Pons (tissue), 1 donor: ENCODE measurements at regions not wholly inside any gene's neighbourhood (a gene's known extent, or its start where the extent isn't known, plus 50 kb on each side); places are given as distances from the start of the nearest gene placed in this dataset.

ENCODE experiments used
- DNase-seq: peaks from one replicate; pipeline ENCODE4 v3.0.0-alpha.2; 2016; ENCODE audit warnings: low spot score

DNA sequence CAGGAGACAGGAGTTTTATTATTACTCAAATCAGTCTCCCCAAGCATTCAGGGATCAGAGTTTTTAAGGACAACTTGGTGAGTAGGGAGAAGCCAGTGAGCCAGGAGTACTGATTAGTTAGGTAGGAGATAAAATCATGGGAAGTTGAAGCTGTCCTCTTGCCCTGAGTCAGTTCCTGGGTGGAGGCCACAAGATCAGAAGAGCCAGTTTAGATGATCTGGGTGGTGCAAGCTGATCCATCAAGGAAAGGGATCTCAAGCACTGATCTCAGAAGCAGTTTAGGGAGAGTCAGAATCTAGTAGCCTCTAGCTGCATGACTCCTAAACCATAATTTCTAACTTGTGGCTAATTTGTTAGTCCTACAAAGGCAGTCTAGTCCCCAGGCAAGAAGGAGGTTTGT lies 706.5 kb upstream of the MAP3K7 start:
- no peak for DNase-seq

DNA sequence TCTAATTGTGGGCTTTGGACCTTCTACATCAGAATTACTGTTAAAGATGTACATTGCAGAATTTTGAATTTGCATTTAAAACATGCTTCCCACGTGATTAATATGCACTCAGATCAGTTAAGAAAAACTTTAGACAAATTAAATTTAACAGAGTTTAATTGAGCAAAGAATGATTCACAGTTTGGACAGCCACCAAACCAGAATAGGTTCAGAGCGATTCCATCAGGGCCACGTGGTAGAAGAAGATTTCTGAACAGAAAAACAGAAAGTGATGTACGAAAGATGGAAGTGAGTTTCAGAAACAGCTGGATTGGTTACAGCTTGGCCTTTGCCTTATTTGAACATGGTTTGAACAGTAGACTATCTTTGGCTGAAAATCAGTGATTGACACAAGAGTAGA lies 704.2 kb upstream of the MAP3K7 start:
- DNase-seq: no peak

DNA sequence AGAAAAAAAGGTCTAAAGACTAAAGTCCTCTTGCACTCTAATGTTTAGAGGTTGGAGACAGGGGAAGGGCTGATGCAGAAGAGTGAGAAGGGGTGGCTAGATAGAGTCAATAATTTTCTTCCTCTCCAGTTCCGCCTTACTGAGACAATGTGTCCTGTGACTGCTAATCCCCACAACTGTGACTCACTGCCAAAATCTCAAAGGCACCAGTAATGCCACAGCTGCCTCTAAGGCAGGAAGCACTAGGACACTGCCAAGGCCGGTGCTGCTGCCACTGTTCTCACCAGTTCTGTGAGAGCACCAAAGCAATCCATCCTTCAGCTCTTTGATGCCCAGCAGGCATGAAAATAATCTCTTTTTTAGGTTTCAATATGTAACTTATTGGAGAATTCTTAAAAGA lies 701.9 kb upstream of the MAP3K7 start:
- peak; percentile 12 for DNase-seq

DNA sequence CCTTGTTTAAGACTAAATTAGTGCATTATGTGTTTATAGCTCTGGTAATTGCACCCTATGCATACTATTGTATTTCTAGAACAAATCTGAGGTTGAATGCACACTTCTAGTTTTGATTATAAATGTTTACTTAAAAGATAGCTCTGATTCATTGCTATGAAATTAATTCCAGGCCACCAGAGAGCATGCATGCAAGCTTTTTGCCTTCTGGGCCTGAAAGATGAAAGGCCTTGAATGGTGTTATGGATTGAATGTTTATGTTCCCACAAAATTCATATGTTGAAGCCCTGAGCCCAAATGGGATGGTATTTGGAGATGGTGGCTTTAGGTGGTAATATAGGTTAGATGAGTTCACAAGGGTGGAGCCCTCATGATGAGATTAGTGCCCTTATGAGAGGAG lies 695.0 kb upstream of the MAP3K7 start:
- DNase-seq: no peak

DNA sequence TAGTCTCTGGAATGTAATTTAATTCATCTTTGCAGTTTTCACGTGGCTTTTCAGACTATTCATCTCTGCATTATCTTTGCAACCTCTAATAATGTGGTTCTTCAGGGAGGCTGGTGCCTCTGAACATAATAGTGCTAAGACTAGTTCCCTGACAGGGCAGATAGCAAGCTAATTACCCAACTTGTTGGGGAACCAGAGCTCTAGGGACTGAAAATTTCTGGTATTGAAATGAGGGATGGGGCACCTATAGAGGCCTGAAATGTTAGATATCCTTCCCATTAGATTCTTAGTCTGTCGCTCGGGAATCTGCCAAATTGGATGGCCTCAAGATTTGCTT lies 693.6 kb upstream of the MAP3K7 start:
- DNase-seq: no peak

DNA sequence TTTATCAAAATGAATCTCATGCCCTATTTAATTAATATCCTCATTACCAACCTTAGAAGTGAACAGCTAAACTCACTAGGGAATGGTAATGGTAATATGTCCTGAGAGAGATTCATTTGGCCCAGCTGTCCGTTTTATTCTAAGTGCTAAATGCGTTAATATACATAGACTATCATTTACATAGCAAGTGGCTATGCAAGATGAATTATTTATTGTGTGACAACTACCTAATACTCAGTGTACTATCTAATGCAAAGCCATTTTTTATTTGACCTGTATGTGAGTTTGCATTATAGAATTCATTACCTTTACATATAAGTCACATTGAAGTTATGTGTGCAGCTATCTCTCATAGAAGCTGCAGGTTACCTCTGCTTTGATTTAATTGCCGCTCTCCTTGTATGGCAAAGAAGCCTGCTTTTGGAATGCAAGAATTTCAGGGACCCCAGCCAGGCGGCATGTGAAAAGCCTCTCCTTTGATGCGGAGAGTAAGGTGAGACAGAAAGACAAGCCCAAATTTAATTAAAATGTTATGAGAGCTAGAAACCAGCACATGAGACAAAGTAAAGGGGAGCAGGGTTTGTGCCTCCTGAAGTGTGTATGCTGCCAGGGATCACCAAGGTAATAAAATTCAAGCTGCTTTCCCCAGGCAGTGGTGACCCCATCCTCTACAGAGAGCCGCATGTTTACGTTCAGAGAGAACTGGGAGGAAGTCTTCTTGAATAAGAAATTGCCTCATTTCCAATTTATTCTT lies 693.0 kb upstream of the MAP3K7 start:
- no peak for DNase-seq

DNA sequence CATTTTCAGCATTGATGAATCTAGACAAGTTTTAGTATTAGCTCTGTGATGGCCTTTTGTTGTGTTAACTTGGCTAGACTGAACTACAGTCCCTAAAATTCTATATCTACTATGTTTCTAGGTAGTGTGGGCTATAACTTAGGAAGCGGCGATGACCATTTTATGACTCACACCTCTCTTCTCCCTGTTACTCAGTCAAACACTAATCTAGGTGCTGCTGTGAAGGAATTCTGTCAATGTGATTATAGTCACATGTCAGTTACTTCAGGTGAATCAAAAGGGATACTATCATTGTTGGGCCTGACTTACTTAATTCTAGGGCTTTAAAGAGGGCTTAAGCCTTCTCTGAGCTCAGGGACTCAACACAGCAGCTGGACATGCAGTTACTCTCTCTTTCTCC lies 691.5 kb upstream of the MAP3K7 start:
- no peak for DNase-seq

DNA sequence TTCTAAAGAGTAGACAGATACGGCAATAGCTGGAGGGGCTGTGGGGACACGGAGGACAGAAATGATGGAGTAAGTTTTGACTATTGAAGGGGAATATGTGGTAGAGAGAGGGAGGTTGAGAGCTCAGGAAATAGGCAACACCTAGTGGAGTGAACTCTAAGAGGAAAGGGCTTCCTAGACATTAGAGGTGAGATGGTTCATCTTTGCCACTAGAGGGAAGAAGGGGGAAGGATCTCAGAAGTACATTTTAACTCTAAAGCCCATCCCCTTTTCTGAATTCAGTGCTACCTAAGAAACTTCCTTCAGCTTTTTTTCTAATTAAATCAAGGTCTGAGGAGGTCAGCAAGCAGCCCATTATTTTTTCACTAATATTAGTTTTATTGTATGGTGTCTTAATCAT lies 689.4 kb upstream of the MAP3K7 start:
- no peak for DNase-seq

DNA sequence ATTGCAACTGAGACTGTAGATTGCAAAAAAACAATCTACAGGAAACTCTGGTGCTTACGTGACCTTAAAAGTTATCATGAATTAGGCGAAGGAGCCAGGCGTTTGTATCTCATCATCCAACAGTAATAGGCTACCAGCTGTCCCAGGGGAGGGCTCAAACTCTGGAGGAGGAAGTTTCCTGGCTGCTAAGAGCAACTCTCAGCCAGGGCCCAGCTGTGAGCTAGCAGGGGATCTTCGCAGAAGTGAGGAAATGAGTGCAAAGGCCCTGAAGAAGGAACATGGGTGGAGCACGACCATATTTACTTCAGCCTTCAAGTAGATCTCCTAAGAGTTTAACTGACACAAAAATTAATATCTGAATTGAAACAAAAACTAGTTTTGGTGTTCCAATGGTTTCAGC lies 686.9 kb upstream of the MAP3K7 start:
- DNase-seq: no peak

DNA sequence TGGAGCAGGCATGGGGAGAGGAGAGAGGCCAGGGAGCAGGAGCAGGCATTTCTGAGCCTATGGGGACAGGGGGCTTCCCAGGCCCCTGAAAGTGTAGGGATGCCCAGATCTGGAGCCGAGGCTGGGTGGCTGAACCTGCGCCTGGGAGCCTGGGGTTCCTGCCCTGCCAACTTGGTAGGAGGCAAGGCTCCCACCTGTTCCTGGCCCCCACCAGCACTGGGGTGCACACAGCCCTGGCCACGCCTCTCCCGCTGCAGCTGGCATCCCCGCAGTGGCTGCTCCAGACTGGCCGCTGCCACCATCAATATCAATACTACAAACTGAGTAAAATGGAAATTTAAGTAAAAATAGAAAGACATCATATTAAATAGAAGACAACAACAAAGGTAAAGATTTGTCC lies 684.9 kb upstream of the MAP3K7 start:
- no peak for DNase-seq

DNA sequence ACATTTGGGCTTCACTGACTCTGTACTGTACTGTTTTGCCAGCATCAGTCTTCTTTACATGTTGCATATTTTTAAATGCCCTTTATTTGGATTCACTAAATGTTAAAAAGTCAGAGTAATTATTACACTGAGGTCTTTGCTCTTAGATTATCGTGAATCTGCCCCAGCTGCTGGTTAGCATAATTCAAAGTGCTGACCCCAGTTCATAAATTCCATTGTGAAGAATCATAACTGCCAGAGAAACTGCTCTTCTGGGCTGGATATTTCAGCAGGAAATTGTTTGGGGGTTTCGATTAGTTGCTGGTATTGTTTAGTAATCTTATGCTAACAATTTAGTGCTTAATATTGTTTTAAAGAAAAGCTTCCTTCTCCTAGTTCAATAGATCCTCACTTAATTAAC lies 682.1 kb upstream of the MAP3K7 start:
- no peak for DNase-seq

DNA sequence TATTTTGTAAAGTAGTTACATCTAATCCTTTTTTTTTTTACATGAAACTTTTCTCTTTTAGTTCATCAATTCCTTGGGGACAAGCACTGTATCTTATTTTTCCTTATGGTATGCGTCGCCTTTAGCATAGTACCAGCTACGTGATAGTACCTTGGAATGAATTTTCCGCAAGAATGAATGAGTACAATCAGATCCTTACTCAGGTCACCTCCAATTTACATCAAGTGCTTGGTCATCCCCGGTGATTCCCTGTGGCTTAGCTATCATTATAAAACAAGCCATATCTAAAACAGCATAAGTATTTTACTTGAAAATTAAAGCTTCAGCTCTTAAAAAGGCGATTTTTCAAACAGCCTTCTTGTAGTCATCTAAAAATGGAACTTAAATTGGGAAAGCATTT lies 680.4 kb upstream of the MAP3K7 start:
- DNase-seq: no peak

DNA sequence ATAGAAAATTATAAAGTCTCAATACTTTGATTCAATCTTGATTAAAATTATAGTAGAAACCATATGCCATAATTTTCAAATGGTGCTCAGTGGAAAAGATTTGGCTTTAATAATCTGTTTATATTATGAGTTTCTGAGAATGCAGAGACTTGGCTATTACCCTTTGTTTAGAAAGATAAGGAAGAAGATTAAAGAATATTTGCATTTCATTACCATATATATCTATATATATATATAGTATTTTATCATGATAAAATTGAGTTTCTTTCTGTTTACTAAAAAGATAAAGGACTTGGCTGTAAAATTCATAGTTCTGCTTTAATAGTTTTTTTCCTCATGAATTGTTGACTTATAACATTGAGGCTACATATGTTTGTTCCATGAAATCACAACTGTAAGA lies 679.3 kb upstream of the MAP3K7 start:
- DNase-seq: no peak

DNA sequence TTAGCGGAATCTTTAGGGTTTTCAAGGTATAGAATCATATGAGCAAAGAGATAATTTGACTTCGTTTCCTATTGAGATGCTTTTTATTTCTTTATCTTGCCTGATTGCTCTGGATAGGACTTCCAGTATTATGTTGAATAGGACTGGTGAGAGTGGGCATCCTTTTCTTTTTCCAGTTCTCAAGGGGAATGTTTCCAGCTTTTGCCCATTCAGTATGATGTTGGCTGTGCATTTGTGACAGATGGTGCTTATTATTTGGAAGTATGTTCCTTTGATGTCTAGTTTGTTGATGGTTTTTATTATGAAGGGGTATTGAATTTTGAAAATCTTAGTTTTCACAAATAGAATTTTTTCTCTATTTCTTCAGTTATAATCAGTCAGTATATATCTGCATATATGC lies 656.6 kb upstream of the MAP3K7 start:
- DNase-seq: no peak

DNA sequence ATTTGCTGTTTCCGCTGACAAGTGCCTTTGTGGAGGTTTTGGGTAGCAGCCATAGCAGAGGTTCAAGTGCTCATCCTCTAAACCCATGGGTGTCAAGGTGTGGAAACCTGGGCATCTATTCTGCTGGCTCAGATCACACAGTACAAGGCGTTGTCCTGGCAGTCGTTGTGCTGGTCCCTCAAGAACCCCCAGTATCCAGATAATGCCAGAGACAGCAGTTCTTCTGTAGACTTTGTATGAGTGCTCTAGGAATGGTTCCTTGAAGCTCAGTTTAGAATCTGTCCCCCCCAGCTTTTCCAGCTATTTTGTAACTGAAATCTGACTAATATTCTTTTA lies 655.7 kb upstream of the MAP3K7 start:
- no peak for DNase-seq

DNA sequence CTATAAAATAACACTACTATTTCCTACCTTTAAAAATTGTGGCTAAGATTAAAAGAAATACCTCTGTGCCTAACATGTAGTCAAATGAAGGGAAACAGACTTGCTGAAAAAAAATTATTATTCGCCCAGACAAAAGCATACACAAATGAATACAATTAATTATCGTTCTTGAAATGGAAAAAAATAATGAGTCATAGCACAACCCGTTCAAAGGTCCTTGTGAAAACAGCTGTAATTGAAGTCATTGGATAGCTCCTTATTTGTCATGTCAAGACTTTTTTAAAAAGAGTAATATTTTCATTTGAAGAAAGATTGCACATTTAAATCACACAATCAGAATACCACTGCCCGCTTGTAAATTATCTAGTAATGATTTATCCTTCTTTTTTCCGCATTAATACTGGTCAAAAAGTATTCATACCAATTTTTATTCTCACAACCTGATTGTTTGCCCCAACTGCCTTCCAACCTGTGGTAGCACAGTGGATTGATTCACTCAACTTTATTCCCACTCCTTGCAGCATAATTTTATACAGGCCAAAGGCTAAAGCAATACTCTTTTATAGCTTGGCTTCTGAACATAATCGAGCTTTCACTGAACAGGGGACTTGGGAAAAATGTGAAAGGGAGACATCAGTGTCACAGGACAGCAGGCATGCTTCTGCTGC lies 655.2 kb upstream of the MAP3K7 start:
- no peak for DNase-seq

DNA sequence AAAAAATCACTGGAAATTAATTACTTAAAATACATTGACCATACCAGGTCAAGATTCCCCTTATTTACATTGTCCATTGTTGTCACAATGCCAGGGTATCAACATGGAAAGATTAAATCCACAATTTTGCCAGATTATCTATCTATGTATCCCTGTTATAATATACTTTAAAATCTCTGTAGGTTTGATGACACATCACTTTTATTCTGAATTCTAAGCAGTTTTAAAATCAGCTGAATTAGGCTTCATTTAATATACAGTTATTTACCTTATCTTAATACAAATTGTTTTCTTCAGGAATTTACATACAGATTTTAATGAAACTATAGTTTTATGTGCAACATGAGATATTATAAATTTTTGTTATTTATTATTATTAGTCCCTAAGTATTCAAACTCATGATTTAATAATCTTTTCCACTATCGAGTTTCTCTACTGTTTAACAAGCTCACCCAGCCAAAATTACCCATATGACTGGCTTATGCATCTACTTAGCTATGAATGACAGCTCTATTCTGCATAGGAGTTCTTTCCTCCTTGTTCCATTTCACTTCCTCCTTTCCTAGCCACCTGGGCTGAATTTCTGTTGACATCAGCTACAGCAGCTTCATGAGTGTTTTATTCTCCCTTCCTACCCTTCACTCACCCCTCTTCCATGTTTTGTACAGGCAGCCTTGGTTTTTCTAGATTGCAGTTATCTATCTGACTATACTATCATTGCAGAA lies 654.2 kb upstream of the MAP3K7 start:
- no peak for DNase-seq

DNA sequence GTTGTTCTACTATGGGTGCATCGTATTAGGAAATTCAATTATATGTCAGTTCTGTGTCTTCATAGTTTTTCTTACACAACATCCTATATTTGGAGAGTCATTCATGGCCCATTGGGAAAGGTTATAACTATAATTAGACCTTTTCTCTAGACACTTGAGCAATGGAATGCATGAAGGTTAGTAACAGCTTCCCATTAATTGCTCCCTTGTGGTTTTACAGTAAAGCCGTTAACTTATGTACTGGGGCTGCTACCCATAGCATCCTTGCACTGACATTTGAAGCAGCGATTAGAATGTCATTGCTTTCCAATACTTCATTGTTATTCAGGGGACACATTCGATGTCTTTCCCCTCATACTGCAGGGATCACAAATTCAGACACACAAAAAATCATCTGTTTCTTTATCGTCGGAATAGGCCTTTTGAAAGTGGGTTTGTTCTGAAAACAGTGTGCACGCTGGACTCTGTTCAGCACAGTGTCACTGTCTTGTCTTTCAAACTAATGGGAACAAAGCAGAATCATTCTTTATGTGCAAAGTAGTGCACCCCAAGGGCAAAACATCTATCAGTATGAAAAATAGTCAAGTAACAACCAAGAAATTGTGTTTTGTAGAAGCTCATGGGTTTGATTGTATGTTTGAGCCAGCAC lies 634.3 kb upstream of the MAP3K7 start:
- DNase-seq: peak; percentile 11

DNA sequence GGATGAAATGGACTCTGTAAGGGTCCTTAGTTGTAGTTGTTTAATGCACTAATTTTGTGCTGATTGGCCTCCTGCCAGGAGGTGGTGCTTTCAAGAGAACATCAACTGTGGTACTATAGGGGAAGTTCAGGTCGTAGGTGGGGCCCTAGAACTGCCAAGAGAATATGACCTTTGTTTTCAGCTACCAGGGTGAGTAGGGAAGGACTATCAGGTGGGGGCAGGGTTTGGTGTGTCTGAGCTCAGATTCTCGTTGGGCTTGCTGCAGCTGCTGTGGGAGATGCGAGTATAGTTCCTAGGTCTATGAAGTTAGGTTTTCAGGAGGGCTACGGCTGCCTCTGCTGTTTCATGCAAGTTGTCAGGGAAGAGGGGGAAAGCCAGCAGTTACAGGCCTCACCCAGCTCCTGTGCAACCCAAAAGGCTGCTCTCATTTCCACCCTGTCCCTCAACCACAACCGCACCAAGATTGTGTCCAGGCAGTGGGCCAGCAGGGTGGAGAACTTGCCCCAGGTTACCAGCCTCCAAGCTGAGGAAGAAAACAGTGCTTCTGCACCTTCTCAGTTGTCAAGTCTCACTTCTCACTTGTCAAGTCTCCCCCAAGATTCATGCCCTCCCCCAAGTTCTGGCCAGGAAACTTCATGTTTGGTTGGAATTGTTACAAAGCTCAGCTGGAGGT lies 626.5 kb upstream of the MAP3K7 start:
- DNase-seq: no peak

DNA sequence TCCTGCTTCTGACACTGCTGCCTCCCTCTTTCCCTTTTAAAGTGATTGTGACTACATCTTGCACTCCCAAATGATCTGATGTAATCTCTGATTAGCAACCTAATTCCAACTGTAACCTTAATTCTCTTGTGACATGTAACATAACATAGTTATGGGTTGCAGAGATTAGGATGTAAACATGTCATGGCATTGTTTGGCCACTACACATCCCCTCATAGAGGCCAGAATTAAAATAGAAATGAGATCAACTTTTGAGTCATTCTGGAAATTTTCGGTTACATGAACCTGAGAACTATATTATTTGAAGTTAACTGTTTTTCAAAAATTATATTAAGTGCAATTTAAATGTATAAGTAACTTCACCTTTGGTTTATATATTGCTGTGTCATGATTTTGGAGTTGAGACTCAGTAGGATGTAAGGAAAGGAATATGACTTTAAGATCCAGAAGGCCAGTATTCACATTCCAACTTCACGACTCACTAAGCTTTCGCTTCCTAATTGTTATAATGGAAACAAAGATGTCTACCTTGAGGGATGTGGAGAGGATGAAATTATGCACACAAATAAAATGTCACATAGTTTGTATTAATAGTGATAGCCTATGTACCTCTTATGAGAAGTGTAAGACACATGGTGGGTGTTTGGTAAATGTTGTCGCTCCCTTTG lies 611.9 kb upstream of the MAP3K7 start:
- DNase-seq: no peak

DNA sequence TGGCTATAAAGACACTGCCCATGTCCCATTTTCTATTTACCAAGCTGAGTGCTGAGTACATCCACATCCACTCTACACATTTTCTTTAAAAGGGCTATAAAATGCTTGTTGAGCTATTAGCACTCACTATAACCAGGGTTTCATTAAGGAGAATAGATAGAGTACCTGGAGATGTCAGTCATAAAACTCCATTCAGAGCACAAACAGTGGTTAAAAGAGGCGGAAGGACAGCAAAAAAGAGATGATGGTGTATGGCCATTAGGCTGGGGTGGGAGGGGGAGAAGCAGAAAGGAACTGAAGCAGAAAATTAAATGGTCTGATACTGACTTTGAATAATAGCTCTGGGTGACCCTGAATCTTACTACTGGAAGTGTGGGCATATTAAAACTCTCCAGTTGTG lies 609.9 kb upstream of the MAP3K7 start:
- DNase-seq: no peak

DNA sequence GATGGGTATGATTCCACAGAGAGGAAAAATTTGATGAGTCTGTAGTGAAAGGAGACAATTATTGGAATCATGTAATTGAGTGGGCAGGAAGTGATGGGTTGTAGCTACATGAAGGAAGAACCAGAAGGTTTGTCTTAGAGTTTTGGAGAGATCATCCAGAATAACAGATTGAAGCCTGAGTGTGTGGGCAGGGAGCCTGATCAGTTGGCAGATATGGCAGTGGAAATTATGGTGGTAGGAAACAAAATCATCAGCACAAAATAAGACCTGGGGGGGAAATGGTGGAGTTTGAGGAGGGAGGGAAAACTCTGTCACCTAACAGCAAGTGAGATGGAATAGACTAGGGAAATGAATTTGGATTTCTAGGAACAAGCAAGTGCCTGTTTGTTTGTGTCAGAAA lies 606.6 kb upstream of the MAP3K7 start:
- no peak for DNase-seq
